ENCODE measurements at regions not wholly inside any gene's neighbourhood (a gene's known extent, or its start where the extent isn't known, plus 50 kb on each side); places are given as distances from the start of the nearest gene placed in this dataset.
A peak's percentile ranks its signal among the peaks of the same experiment; 100 is the strongest.
"Not testable (repeated sequence)": the region's sequence is repeated elsewhere in the genome, so short reads cannot be mapped to it uniquely, and the experiment has no call there.

DNA sequence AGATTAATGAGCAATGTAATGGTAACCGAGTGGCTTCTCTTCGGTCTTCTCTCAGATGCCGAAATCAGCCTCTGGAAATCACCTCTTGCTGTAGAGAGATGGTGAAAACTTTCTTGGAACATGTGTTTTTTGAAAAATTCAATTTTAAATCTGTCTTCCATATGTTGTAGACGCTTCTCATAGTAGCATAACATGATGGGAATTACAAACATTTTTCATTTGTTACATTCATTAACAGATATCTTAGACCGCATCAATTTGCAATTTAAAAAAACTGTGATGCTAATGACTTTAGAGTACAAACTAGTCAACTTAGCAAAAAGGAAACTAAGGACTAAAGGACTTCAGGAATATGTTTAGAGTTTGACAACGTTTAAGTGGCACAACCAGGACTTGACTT lies 275.2 kb downstream of the ASXL3 start:
- no peak for DNase-seq

DNA sequence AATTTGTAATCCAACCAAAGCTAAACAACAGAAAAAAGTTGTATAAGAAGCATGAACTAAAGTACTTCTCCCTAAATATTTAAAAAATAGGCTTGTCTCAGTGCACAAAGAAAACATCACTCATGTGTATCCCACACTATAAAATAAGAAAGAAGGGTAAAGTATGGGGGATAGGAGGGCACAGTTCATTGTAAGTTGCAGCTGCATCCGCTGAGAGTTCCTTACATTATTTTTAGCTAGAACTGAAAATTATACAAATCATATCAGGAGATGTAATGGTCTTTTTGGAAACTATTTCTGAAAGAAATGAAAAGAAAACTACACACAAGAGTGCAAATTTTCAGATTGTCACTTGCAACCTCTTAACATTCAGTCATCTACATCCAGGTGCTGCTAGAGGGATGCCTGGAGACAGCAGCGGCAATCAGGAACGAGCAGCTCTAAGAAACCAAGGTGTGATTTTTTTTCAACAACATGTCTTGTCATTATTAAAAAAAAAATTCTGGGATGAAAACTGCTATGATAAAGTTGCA lies 273.6 kb downstream of the ASXL3 start:
- no peak for DNase-seq

DNA sequence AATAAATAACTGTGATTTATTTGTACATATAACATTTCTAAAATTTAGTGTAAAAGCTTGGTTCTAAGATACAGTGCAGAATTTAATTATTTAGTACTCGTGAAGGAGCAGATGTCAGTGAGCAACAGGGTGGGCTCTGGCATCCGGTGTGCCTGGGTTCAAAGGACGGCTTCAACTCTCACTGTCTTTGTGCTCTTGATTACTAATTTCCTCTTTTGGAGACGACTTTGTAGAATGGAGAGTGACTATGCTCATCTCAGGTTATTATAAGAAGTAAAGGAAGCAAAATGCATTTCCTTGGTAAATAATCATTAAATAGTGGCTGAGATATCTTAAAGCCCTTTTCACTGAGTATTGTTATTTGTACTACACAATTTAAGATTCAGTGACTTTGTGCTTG lies 271.7 kb downstream of the ASXL3 start:
- DNase-seq = no peak

DNA sequence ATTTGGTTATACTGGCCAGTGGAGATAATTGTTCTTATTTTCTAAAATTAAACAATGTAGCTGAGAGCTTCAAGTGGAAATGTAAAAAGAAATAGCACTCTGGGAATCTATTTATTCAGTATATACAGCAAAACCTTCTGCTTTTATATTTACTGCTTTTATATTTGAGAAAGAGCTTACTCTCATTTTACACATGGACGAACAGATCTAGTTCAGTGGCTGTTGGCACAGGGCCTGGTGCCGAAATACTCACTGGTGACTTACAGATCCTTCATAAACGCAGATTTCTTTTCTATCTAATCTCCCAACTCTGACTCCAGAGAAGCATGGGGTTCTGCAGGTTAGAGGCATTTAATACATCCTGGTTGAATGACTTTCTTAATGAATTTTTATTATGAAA lies 266.2 kb downstream of the ASXL3 start:
- no peak for DNase-seq

DNA sequence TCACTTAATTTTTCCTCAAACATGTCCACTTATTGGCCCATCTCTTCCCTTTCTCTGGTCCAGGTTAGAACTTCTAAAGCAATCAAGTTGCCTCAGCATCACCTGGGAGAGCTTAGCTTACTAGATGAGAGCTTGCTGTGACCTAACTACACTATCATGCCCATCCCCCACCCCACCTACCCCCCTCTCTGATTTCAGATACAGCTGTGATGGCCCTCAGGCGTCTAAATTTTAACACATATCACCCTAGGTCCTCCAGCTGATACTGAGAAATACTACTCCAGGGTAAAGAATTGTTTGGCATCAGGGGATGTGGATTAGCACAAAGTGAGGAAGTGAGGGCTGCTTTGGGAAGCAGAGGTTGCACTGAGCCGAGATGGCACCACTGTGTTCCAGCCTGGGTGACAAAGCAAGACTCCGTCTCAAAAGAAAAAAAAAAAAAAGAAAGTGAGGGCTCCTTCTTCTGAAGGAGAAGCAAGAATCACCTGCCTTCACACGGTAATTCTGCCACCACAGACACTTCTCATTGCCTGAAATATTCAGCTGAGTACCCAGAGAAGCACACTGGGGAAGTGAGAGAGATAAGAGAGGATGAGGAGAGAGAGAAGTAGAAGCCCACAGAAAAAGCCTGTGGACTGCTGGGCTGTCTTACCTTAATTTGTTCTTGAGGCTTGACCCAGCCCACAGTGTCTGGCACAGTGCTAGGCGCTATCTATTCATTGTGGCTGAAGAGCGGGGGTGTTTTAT lies 263.4 kb downstream of the ASXL3 start:
- no peak for DNase-seq

DNA sequence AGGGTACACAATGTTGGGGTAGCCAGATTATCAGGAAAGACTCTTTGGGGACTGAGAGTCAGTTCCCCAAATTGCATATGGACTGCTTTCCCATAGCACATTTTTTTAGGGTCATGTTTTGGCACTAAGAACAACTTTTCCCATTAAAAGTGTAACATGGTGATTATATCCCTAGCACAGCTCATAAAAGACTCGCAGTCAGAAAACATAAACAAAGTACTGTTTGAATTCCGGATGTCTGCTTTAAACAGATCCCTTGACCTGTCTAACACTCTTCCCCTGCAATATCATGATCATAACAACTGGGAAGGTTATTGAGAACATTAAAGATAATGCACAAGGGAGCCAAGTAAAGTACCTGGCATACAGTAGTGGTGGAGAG lies 262.2 kb downstream of the ASXL3 start:
- DNase-seq = no peak

DNA sequence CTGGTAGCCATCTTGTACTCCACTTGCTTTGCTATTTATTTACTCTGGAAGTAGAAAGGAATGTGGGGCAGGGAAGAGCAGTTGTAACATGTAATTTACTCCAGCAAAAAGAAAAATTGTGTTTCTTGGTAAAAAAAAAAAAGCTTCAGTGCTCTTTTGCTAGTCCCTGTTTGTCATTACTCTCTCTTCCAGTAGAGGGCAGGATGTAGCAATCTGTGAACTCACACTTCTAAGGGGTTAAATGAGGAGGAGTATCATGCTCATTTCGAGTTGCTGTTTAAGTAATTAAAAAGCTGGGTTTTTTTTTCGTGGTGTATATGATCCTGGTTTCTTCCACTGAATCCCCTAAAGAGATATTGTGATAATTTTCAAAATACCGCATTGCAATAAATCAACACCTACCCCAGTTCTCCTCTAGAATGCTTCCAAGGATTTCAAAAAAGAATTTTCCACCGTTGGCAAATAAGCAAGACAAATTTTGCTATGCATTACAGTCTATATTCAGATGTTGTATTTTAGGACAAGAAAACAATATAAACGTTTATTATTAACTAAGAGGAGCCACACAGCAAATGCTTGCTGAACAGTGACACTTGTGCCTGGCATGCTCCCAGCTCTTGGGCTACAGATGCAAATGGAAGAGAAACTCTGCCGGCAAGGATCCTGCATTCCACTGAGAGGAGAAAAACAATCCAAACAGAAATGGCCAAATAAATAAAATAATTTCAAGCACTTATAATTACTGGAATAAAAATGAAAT lies 261.6 kb downstream of the ASXL3 start:
- peak; percentile 45 for DNase-seq

DNA sequence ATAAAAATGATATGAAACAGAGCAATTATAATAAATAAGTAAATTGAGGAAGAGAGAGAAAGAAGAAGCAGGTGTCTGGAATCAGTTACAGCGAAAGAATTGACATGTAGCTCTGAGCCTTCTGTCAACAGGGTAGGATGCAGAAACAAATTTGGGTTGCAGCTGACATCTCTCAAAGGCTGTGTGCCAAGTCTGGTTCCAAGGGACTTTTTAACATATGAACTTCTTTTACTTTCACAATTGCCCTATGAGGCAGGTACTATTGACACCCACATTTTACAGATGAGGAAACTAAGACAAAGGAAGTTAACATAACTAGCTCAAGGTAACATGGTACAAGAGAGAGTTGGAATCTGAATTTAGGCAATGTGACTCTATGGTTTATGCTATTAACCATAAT lies 260.0 kb downstream of the ASXL3 start:
- no peak for DNase-seq

DNA sequence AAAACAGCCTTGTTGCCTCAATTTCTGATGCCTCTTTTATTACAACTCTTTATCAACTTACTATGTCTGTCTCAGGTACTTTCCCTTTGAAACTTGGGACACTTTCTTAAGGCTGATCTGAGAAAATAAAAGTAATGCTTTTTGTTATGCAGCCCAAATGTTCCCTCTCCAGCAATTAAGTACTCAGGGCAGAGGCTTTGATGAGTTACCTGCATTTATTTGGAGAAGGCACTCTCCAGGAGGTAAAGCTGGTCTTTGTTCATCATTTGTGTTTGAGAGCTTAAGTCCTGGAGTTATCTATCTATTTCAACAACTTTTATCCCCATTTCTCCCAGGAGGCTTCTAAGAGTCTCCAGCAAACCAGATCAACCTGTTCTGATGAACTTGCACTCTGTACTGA lies 259.2 kb downstream of the ASXL3 start:
- no peak for DNase-seq

DNA sequence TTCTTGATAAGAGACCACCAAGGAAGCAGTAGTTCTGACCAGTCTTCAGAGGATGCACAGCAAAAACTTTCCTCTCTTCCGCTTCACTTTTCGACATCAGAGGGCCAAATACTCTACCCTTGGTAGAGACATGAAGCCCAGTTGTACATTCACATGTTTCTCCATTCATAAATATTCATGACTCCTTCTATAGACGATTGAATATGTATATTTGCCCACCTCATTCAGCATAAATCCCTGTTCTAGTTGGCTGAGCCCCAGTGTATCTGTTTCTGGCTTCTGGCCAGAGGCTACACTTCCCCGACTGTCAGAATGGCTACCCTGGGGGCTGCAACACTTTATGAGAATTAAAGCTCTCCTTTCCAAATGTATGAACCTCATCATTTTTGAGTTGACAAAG lies 258.5 kb downstream of the ASXL3 start:
- no peak for DNase-seq

DNA sequence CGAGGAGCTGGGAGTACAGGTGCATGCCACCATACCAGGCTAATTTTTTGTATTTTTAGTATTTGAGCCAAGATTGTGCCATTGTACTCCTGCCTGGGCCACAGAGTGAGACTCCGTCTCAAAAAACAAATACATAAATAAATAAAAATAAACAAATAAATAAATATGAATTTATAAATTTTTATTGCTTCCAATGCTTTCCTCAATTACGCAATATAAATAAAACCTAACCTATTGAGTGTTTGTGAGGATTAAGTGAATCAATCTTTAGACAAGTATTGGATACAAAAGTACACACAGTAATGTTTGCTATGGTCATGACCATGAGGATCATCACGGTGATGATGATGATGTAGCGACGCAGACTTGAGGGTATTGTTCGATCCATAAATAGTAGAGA lies 257.4 kb downstream of the ASXL3 start:
- no peak for DNase-seq

DNA sequence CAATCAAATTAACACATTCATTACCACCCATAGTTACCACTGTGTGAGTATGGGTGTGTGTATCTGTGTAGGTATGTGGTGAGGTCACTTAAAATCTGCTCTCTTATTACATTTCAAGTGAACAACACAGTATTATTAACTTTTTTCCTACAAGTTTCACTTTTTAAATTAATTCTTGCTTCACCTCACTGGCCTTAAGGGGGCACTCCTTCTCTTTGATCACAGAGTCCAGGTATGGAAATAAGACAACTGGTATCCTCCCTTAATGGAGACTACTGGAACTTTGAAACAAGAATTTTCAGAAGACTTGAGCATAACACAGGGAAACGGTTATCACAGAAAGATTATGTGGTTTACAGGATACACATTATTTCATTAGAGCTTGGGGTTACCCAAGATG lies 255.8 kb downstream of the ASXL3 start:
- no peak for DNase-seq

DNA sequence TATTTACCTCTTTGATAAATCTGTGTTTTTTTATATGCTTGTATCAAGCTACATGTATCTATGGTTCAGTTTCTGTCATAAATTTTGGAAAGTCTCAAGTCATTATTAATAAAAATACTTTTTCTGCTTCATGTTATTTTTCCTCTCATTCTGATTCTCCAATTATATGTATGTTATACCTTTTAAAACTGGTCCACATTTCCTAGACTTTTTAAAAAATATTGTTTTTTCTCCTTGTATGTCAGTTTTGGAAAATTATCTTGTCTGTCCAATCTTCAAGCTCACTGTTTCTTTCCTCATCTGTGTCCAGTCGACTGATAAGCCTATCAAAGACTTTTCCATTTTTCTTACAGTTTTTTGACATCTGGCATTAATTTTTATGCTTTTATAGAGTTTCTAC lies 253.4 kb downstream of the ASXL3 start:
- DNase-seq = no peak

DNA sequence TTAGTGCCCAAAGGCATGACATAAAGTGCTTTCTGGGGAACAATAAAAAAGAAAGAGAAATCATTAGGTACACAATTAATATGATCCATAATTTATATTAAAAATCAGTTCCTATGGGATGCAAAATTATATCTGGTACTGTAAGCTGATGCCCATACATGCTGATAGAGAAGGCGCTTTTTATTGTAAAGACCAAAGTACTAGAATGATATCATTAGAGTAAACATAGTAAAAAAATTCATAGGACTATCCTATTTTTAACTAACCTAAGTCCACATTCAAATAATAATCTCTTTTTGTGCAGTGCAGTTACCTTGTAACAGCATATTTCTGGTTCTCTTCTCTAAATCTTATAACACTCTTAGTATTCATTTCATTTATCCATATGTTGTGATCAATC lies 252.2 kb downstream of the ASXL3 start:
- DNase-seq = no peak

DNA sequence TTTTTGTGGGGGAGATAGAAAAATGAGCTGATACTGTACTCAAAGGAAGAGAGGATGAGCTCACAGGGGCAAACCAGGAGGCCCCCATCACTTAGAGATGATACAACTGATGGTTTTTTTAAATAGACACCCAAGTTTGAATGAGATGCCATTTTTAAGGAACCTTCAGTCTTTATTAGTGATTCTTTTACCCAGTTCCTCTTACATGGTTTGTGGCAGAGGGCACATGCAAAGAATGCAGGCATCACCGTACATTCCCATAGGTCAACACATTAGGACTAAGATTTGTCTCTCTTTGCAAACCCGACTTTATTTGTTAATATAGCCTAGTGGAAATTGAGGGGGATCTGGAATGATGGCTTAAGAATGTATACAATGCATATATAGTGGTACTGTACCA lies 250.9 kb downstream of the ASXL3 start:
- DNase-seq = no peak

DNA sequence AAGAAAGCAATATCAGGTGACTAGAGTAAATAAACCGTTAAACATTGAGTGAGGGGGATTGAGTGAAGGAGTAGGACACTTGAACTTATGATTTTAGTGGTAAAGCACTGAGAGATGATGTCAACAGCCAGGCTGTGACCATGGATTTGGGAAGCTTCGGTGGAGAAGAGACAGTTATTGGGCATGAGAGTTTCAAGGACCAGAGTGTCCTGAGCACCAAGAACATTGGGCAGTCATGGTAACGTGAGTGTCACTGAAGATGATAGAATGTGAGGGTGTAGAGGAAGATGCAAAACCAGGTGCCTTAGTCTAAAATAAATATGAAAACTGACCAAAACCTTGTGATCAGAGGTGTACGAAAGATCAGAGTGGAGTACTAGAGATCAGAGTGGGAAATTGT lies 248.1 kb downstream of the ASXL3 start:
- DNase-seq = no peak

DNA sequence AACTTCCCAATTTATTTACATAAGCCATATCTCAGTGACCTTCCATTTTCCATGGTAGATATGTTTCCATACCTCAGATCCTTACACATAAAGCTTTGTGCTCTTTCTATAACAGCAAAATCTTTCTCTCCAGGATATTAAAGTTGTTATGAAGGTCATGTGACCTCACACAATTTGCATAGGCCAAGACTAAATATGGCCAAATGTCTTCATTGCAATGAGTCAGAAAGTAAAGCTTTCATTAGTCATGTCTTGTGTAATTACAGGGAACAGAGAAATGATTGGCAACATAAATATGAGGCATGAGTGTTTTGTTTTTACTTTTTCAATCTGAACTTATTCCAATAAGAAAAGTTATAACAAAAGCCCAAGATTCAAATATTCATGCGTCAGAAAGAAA lies 243.5 kb downstream of the ASXL3 start:
- no peak for DNase-seq

DNA sequence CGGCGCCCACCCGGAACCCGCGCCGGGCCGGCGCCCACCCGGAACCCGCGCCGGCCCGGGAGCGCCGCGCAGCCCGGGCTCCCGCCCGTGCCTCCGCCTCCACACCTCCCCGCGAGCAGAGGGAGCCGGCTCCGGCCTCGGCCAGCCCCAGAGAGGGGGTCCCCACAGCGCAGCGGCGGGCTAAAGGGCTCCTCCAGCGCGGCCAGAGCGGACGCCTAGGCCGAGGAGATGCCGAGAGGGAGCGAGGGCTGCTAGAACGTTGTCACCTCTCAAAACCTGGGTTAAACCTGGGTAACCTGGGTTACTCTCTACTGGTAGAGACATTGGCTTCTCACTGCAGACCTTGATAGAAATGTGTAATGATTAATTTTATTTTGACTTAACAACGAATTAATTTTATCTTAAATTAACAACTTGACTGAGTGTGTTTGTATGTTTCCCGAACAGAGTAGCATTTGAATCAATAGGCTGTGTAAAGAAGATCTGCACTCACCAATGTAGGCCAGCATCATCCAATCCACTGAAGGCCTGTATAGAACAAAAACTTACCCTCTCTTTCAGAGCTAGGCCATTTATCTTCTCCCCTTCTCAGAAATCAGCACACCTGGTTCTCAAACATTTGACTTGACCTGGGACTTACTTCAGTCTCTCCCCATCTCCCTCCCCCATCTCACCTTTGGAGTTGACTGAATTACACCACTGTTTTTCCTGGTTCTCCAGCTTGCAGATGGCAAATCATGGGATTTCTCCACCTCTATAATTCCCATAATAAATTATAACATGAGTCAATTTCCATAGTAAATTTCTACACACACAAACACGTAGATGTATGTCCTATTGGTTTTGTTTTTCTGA lies 242.7 kb downstream of the ASXL3 start:
- no peak for DNase-seq

DNA sequence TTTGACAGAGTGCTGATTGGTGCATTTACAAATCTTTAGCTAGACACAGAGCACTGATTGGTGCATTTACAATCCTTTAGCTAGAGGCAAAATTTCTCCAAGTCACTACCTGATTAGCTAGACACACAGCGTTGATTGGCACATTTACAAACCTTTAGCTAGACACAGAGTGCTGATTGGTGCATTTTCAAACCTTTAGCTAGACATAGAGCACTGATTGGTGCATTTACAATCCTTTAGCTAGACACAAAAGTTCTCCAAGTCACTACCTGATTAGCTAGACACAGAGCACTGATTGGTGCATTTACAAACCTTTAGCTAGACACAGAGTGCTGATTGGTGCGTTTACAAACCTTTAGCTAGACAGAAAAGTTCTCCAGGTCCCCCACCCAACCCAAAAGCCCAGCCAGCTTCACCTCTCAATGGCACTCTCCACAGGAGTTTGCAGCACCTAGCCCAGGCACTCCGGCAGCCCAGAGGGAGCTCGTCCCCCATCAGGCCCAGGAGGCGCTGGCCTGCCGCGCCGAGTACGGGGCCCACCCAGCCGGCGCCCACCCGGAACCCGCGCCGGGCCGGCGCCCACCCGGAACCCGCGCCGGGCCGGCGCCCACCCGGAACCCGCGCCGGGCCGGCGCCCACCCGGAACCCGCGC lies 241.8 kb downstream of the ASXL3 start:
- not testable (repeated sequence) for DNase-seq

DNA sequence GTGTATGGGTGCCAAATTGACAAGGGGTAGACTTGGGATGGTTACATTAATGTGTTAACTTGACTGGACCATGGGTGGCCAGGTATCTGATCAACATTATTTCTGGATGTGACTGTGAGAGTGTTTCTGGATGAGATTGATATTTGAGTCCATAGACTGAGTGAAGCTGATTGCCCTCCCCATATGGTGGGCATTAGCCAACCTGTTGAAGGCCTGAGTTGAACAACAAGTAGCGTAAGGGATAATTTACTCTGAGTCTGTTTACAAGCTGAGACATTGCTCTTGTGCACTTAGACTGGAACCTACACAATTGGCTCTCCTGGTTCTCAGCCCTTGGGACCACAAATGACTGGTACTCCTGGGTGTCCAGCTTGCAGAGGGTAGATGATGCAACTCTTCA lies 240.1 kb downstream of the ASXL3 start:
- DNase-seq = no peak

DNA sequence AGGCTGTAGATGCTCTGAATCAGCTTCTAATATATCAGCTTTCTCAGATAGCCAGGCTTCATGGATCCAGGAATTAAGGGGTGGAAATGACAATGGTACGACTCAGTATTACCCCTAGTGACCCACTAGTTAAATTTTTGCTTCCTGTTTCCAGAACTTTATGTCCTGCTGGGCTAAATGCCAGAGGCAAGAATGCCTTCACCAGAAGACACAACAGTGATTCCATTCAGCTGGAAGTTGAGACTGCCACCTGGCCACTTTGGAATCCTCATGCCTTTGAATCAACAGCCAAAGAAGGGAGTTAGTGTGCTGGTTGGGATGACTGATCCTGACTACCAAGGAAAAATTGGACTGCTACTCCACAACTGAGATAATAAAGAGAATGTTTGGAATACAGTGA lies 239.1 kb downstream of the ASXL3 start:
- no peak for DNase-seq

DNA sequence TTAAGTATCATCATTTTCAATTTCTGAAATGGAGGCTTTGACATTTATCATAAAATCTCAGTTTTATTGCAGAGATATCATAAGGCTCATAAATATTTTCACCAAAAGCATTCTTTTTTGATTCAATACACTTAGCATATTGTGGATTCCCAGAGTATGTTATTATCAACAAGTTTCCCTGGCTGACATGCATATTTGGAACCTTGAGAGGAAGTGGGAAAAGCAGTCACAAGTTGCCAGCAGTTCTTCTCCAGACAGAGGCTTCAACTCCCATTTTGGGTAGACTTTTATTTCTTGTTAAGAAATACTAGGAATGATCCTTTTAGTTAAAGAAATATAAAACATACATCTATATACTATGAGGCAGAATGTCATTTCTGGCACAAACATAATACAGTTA lies 236.5 kb downstream of the ASXL3 start:
- no peak for DNase-seq

DNA sequence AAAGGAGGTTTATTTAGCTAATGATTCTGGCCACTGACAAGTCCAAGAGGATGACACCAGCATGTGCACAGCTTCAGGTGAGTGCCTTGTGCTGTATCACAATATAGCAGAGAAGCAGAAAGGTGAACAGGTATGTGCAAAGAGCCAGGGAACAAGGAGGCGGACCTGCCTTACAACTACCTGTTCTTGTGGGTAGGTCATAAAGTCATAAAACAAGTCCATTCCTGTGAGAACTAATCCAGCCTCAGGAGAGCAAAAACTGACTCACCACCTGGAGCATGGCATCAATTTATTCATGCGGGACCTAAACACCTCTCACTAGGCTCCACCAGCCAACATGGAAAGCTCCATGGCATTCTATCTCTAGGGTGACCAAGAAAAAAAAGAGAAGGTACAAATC lies 234.2 kb downstream of the ASXL3 start:
- no peak for DNase-seq

Measured in activated CD4-positive, alpha-beta T cell treated with anti-CD3 and anti-CD28 coated beads, Interleukin-2, amount 50 U/mL, for 16 hours (primary cell).